GM23338 (cell line): ENCODE measurements at regions not wholly inside any gene's neighbourhood (a gene's known extent, or its start where the extent isn't known, plus 50 kb on each side); places are given as distances from the start of the nearest gene placed in this dataset.

Experiments used
- ATAC-seq: fragments of 200-7000 bp; cut with Tn5 transposase; 3 replicates; pipeline ENCODE4 v1.9.1; 2020
- DNase-seq: peaks from one replicate; pipeline ENCODE4 v3.0.0-alpha.2; 2015; ENCODE audit warnings: low spot score
- H2AFZ ChIP-seq: fragments of 200-600 bp; sonication (generic); 2 replicates; pipeline ENCODE4 v1.8.0; 2016; ENCODE audit warnings: antibody characterized with exemption, mild to moderate bottlenecking, moderate library complexity
- H3F3A ChIP-seq: fragments of 200-600 bp; sonication (generic); replicated peaks from 2 replicates; pipeline ENCODE4 v1.8.0; 2017; ENCODE audit warnings: antibody characterized with exemption, mixed run types, low read depth
- H3K27ac ChIP-seq: fragments of 200-600 bp; sonication (generic); 2 replicates; pipeline ENCODE4 v1.6.1; 2016; ENCODE audit warnings: low read depth
- H3K27me3 ChIP-seq: fragments of 200-600 bp; sonication (generic); 2 replicates; pipeline ENCODE4 v1.8.0; 2016; ENCODE audit warnings: mild to moderate bottlenecking, mixed run types, moderate library complexity; ENCODE audit not compliant: insufficient read depth
- H3K36me3 ChIP-seq: fragments of 200-600 bp; sonication (generic); 2 replicates; pipeline ENCODE4 v1.8.0; 2016; ENCODE audit warnings: mild to moderate bottlenecking; ENCODE audit not compliant: insufficient read depth
- H3K4me1 ChIP-seq: fragments of 200-600 bp; sonication (generic); 2 replicates; pipeline ENCODE4 v1.8.0; 2016; ENCODE audit warnings: mild to moderate bottlenecking, moderate library complexity; ENCODE audit not compliant: insufficient read depth
- H3K4me2 ChIP-seq: fragments of 200-600 bp; sonication (generic); 2 replicates; pipeline ENCODE4 v1.7.1; 2017; ENCODE audit warnings: mixed run types
- H3K4me3 ChIP-seq: fragments of 200-600 bp; sonication (generic); 2 replicates; pipeline ENCODE4 v1.6.1; 2016; ENCODE audit warnings: mixed run types
- H3K79me2 ChIP-seq: fragments of 200-600 bp; sonication (generic); replicated peaks from 2 replicates; pipeline ENCODE4 v1.8.0; 2017; ENCODE audit warnings: mild to moderate bottlenecking; ENCODE audit not compliant: insufficient read depth
- H3K9me2 ChIP-seq: fragments of 200-600 bp; sonication (generic); 2 replicates; pipeline ENCODE4 v1.8.0; 2017; ENCODE audit not compliant: insufficient read depth
- H4K20me1 ChIP-seq: fragments of 200-600 bp; sonication (generic); replicated peaks from 2 replicates; pipeline ENCODE4 v1.8.0; 2017; ENCODE audit warnings: mild to moderate bottlenecking; ENCODE audit not compliant: insufficient read depth
- H3K27ac Mint-ChIP-seq: 2 replicates; pipeline ENCODE4 v1.8.0; 2020; ENCODE audit warnings: inconsistent platforms, mild to moderate bottlenecking, moderate library complexity, mixed read lengths
- H3K27me3 Mint-ChIP-seq: 3 replicates; pipeline ENCODE4 v1.8.0; 2022; ENCODE audit warnings: low read depth, mild to moderate bottlenecking, moderate library complexity, mixed read lengths, inconsistent platforms; ENCODE audit not compliant: insufficient read depth, poor library complexity
- H3K36me3 Mint-ChIP-seq: 3 replicates; pipeline ENCODE4 v1.8.0; 2021; ENCODE audit warnings: low read depth, mild to moderate bottlenecking, inconsistent platforms, moderate library complexity, mixed read lengths
- H3K4me1 Mint-ChIP-seq: 3 replicates; pipeline ENCODE4 v1.8.0; 2020; ENCODE audit warnings: mild to moderate bottlenecking, inconsistent platforms, mixed read lengths
- H3K4me3 Mint-ChIP-seq: 3 replicates; pipeline ENCODE4 v1.8.0; 2021; ENCODE audit warnings: moderate library complexity, mild to moderate bottlenecking, inconsistent platforms, mixed read lengths
- H3K9me3 Mint-ChIP-seq: 3 replicates; pipeline ENCODE4 v1.8.0; 2020; ENCODE audit warnings: moderate library complexity, mild to moderate bottlenecking, inconsistent platforms, mixed read lengths
- CREB1 ChIP-seq: fragments of 250-450 bp; sonication (Bioruptor Pico); IDR thresholded peaks from 2 replicates; pipeline ENCODE4 v1.5.0; 2020; ENCODE audit warnings: low read depth, mild to moderate bottlenecking, moderate library complexity
- CTCF ChIP-seq, 2 experiments: fragments of 200-600 bp in 1 of 2; sonication (generic) in 1 of 2; conservative IDR thresholded peaks; 2 replicates each; pipeline versions ENCODE4 v1.5.1 to v1.6.1; 2016 to 2017; ENCODE audit warnings: antibody characterized with exemption in 2 of 2, low read depth in 2 of 2, mild to moderate bottlenecking in 2 of 2, moderate library complexity in 1 of 2
- ETS1 ChIP-seq: IDR thresholded peaks from 2 replicates; pipeline ENCODE4 v1.6.1; 2016; ENCODE audit warnings: antibody characterized with exemption
- EZH2 ChIP-seq: fragments of 200-600 bp; sonication (generic); IDR thresholded peaks from one replicate; pipeline ENCODE4 v1.8.0; 2017; ENCODE audit warnings: antibody characterized with exemption, mild to moderate bottlenecking, low read depth; ENCODE audit not compliant: unreplicated experiment
- EZH2phosphoT487 ChIP-seq: fragments of 200-600 bp; sonication (generic); IDR thresholded peaks from one replicate; pipeline ENCODE4 v1.8.1; 2018; ENCODE audit warnings: antibody characterized with exemption; ENCODE audit not compliant: unreplicated experiment
- JUNB ChIP-seq: IDR thresholded peaks from one replicate; pipeline ENCODE4 v1.6.1; 2016; ENCODE audit warnings: antibody characterized with exemption; ENCODE audit not compliant: unreplicated experiment
- NANOG ChIP-seq: IDR thresholded peaks from 2 replicates; pipeline ENCODE4 v1.6.1; 2016; ENCODE audit warnings: antibody characterized with exemption, borderline replicate concordance
- POLR2AphosphoS5 ChIP-seq: IDR thresholded peaks from 2 replicates; pipeline ENCODE4 v1.6.1; 2016; ENCODE audit warnings: antibody characterized with exemption, low read depth
- REST ChIP-seq: IDR thresholded peaks from one replicate; pipeline ENCODE4 v1.6.1; 2018; ENCODE audit warnings: antibody characterized with exemption; ENCODE audit not compliant: unreplicated experiment
- STAT1 ChIP-seq: IDR thresholded peaks from one replicate; pipeline ENCODE4 v1.6.1; 2016; ENCODE audit warnings: antibody characterized with exemption; ENCODE audit not compliant: unreplicated experiment
- ZNF114 ChIP-seq: fragments of 250-450 bp; sonication (Bioruptor Pico); IDR thresholded peaks from 2 replicates; pipeline ENCODE4 v1.5.0; 2020; ENCODE audit warnings: mild to moderate bottlenecking, moderate library complexity
- ZNF331 ChIP-seq: fragments of 250-450 bp; sonication (Bioruptor Pico); IDR thresholded peaks from 2 replicates; pipeline ENCODE4 v1.5.0; 2020; ENCODE audit warnings: low read depth, mild to moderate bottlenecking, moderate library complexity
- ZNF462 ChIP-seq: fragments of 250-450 bp; sonication (Bioruptor Pico); IDR thresholded peaks from 2 replicates; pipeline ENCODE4 v1.5.0; 2020; ENCODE audit warnings: mild to moderate bottlenecking, moderate library complexity

- peaks cover 20% of the 10 kb centered on the region for H3K4me1 Mint-ChIP-seq
Observed at GRCh38 chr4:133096972-133097371, 52.1 kb upstream of the PCDH10 start.

More at GRCh38 chr4:133096972-133097371, 52.1 kb upstream of the PCDH10 start:
- DNase-seq = peak; percentile 70
- Mint-ChIP-seq H3K27ac (peak overlapping the region; percentile 28), H3K36me3 (peaks cover 12% of the 10 kb centered on the region), H3K4me3 (no peak overlapping the region), H3K27me3 (no peaks in the 10 kb centered on the region), H3K9me3 (0 out of 3 replicates have a peak, but pooled peaks cover 4% of the 10 kb centered on the region)
- peak overlapping the region; percentile 30 for H3K27ac ChIP-seq
- no peaks in the 10 kb centered on the region for H4K20me1 ChIP-seq
- no peaks in the 10 kb centered on the region for H3K36me3 ChIP-seq
- peak; percentile 88 for ATAC-seq
- no peak overlapping the region for H2AFZ ChIP-seq
- no peaks in the 10 kb centered on the region for H3F3A ChIP-seq
- H3K4me3 ChIP-seq = no peak overlapping the region
- H3K9me2 ChIP-seq = peaks cover 4% of the 10 kb centered on the region; the same call in 1 of the 2 replicates
- TF ChIP-seq CTCF (conservative IDR thresholded peaks at IDR 0.05; ENCODE audit: low read depth in 2 of 2) (no peak), REST (no peak), ETS1 (0 out of 2 replicates have a peak, but pooled peaks have one; percentile 9), ZNF462 (CRISPR knock-in tag) (peak; percentile 82), EZH2 (no peak), STAT1 (no peak), JUNB (no peak), POLR2AphosphoS5 (no peak), NANOG (peak; percentile 82), CREB1 (CRISPR knock-in tag) (0 out of 2 replicates have a peak, but pooled peaks have one; percentile 10), EZH2phosphoT487 (no peak), ZNF331 (CRISPR knock-in tag) (no peak), ZNF114 (CRISPR knock-in tag) (no peak)
- H3K79me2 ChIP-seq = no peaks in the 10 kb centered on the region
- H3K27me3 ChIP-seq = no peaks in the 10 kb centered on the region
- no peak overlapping the region for H3K4me2 ChIP-seq
- peaks cover 6% of the 10 kb centered on the region for H3K4me1 ChIP-seq
